Tibial nerve (tissue), 4 donors: ENCODE measurements at regions not wholly inside any gene's neighbourhood (a gene's known extent, or its start where the extent isn't known, plus 50 kb on each side); places are given as distances from the start of the nearest gene placed in this dataset.
"Not testable (repeated sequence)": the region's sequence is repeated elsewhere in the genome, so short reads cannot be mapped to it uniquely, and the experiment has no call there.

Experiments
- DNase-seq, 2 donors: peaks; one replicate each; pipeline ENCODE4 v3.0.0-alpha.2; 2019; ENCODE audit warnings: low spot score in 2 of 2
- H3K27ac ChIP-seq, 4 donors: fragments of 200-600 bp; sonication (generic) in 3 of 4; one replicate each; pipeline ENCODE4 v1.5.1; 2017 to 2019; ENCODE audit warnings: mild to moderate bottlenecking in 1 of 4
- H3K27me3 ChIP-seq, 2 donors: fragments of 200-600 bp; sonication (generic) in 1 of 2; one replicate each; pipeline versions ENCODE4 v1.5.1 to v1.6.0; 2017 to 2019
- H3K36me3 ChIP-seq, 3 donors: fragments of 200-600 bp; sonication (generic); one replicate each; pipeline ENCODE4 v1.5.1; 2018 to 2019
- H3K4me1 ChIP-seq, 4 donors: fragments of 200-600 bp; sonication (generic) in 3 of 4; one replicate each; pipeline ENCODE4 v1.5.1; 2017 to 2019
- H3K4me3 ChIP-seq, 4 donors: fragments of 200-600 bp; sonication (generic) in 3 of 4; one replicate each; pipeline ENCODE4 v1.5.1; 2017 to 2019; ENCODE audit warnings: mild to moderate bottlenecking in 1 of 4, moderate library complexity in 1 of 4
- H3K9me3 ChIP-seq, 4 donors: fragments of 200-600 bp; sonication (generic) in 3 of 4; one replicate each; pipeline ENCODE4 v1.5.1; 2017 to 2019
- EP300 ChIP-seq, 2 donors: sonication (generic); formaldehyde crosslinking; IDR thresholded peaks; one replicate each; pipeline ENCODE4 v1.6.1; 2017; ENCODE audit warnings: antibody characterized with exemption in 2 of 2, mild to moderate bottlenecking in 1 of 2
- POLR2A ChIP-seq, 2 donors: fragments of 450-650 bp; IDR thresholded peaks; one replicate each; pipeline ENCODE4 v1.6.1; 2017; ENCODE audit warnings: antibody characterized with exemption in 2 of 2, mild to moderate bottlenecking in 2 of 2, moderate library complexity in 2 of 2
- WGBS, 2 donors: methylation state at CpG; one replicate each; pipeline ENCODE4 v1.1.5; 2018; 5-methylcytosine and 5-hydroxymethylcytosine counted together
- TF ChIP-seq, protein P1 (sequence below), 5 experiments: fragments of 200-600 bp in 3 of 5; fragments of 450-650 bp in 2 of 5; sonication (generic) in 3 of 5; IDR thresholded peaks; one replicate each; pipeline ENCODE4 v1.5.1; 2016 to 2019; ENCODE audit warnings: antibody characterized with exemption in 5 of 5, mild to moderate bottlenecking in 3 of 5, moderate library complexity in 2 of 5

DNA sequence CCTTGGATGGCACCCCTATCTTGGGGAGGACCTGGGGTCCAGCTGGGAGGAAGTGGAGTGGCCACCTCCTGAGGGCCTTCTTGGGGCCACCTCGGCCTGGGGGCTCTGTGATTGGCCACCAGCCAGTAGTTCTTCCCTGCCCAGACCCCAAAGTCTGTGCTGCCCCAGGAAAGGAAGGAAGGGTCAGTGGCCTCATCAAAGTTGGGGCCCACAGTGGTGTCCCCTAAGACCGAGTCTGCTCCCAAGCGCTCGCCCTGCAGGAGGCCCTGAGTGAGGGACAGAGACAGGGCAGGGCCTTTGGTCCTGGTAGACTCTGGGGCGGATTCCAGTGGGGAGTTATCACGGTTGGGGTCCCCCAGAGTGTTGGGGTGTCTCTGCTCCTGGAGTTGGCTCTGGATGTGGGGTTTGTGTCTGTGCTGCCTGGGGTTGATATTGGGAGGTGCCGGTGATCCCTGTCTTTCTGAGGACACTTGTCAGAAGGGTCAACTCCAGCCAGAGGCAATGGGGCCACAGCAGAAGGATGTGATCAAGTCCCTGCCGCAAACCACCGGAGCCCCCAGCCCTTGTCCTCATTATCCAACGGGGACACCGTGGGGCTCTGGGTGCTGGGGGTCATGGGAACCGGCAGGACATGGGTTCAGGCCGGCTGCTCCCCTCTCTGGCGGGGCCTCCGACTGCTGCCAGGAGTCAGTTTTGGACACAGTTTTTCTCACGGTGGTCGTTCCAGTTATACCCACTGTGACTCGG lies 364.3 kb downstream of the TMEM121 start:
- Histone ChIP-seq H3K4me3 (no peak overlapping the region), H3K9me3 (peaks cover 0 to 47% (median 0%) of the 10 kb centered on the region in 4 donors), H3K27me3 (no peaks in the 10 kb centered on the region), H3K4me1 (no peaks in the 10 kb centered on the region), H3K36me3 (no peaks in the 10 kb centered on the region), H3K27ac (no peak overlapping the region)
- peak in 1 of 2 donors; percentile 6 for DNase-seq
- WGBS, 2 donors = 75 to 81% methylated on average over 16 to 18 of the region's 18 CpGs
- TF ChIP-seq POLR2A (IDR thresholded peaks at IDR 0.05) = no peak
- no peak for TF ChIP-seq EP300 (IDR thresholded peaks at IDR 0.05)
- TF ChIP-seq, protein P1, sequence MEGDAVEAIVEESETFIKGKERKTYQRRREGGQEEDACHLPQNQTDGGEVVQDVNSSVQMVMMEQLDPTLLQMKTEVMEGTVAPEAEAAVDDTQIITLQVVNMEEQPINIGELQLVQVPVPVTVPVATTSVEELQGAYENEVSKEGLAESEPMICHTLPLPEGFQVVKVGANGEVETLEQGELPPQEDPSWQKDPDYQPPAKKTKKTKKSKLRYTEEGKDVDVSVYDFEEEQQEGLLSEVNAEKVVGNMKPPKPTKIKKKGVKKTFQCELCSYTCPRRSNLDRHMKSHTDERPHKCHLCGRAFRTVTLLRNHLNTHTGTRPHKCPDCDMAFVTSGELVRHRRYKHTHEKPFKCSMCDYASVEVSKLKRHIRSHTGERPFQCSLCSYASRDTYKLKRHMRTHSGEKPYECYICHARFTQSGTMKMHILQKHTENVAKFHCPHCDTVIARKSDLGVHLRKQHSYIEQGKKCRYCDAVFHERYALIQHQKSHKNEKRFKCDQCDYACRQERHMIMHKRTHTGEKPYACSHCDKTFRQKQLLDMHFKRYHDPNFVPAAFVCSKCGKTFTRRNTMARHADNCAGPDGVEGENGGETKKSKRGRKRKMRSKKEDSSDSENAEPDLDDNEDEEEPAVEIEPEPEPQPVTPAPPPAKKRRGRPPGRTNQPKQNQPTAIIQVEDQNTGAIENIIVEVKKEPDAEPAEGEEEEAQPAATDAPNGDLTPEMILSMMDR (IDR thresholded peaks at IDR 0.05) = no peak

DNA sequence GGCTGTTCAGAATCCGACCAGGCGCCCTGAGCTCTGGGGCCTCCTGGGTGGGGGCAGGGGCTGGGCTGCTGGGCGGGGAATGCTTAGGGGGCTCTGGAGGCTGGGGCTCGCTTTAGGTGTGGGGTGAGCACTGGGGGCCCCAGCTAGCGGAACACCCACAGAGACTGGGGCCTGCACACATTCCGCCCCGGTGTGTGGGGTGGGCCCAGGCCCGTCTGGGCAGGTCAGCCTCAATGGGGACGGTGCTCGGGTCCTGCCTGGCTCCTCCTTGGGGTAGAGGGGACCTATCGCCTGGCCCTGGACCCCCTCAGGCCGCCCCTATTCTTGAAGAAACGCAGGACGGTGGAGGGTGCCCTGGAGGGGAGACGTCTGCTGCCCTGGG lies 364.8 kb downstream of the TMEM121 start:
- Histone ChIP-seq H3K4me3 (no peak overlapping the region), H3K27me3 (no peaks in the 10 kb centered on the region), H3K9me3 (peaks cover 0 to 43% (median 0%) of the 10 kb centered on the region in 4 donors), H3K4me1 (no peaks in the 10 kb centered on the region), H3K36me3 (no peaks in the 10 kb centered on the region), H3K27ac (no peak overlapping the region)
- TF ChIP-seq POLR2A (IDR thresholded peaks at IDR 0.05) (no peak), EP300 (IDR thresholded peaks at IDR 0.05) (no peak)
- DNase-seq = no peak
- WGBS, 2 donors = 67 to 82% methylated on average over 10 to 13 of the region's 15 CpGs

DNA sequence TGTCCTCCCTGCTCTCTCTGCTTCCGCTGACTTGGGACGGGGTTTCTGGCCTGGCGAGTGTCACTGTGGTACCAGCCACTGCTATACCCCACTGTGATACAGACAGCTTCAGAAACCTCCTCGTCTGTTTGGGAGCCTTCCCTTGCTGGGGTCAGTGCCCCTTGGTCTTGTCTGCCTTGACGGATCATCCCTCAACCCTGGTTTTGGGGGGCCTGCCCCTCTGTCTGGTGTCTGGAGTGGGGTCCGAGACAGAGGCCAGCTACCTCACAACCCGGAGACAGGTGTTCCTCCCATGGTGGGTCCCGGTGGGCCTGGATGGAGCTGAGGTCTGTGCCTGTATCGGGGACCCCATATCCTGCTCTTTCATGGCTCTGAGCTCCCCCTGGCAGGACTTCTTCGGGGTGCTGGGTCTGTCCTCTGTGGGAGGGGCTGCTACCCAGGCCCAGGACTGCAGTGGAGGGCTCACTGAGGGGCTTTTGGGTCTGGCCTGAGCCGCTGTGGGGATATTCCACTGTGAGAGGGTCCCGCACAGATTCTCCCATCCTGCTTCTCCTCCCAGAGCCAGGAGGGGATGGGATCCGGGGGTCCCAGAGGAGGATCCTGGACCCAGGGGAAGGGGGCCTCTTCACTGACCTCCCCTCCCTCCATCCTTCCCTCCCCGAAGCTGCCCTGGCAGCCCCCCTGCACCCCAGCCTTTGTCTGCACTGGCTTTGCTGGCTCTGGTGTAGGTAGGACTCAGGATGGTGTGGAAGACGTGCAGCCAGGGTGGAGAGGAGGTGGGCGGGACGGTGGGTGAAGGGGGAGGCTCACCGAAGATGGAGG lies 365.5 kb downstream of the TMEM121 start:
- 69 to 73% methylated on average over 16 to 17 of the region's 18 CpGs for WGBS, 2 donors
- Histone ChIP-seq H3K27ac (no peak overlapping the region), H3K27me3 (no peaks in the 10 kb centered on the region), H3K9me3 (peaks cover 0 to 39% (median 0%) of the 10 kb centered on the region in 4 donors), H3K4me3 (no peak overlapping the region), H3K4me1 (no peaks in the 10 kb centered on the region), H3K36me3 (no peaks in the 10 kb centered on the region)
- TF ChIP-seq EP300 (IDR thresholded peaks at IDR 0.05) (no peak), POLR2A (IDR thresholded peaks at IDR 0.05) (no peak)
- peak in 1 of 2 donors; percentile 4 for DNase-seq

DNA sequence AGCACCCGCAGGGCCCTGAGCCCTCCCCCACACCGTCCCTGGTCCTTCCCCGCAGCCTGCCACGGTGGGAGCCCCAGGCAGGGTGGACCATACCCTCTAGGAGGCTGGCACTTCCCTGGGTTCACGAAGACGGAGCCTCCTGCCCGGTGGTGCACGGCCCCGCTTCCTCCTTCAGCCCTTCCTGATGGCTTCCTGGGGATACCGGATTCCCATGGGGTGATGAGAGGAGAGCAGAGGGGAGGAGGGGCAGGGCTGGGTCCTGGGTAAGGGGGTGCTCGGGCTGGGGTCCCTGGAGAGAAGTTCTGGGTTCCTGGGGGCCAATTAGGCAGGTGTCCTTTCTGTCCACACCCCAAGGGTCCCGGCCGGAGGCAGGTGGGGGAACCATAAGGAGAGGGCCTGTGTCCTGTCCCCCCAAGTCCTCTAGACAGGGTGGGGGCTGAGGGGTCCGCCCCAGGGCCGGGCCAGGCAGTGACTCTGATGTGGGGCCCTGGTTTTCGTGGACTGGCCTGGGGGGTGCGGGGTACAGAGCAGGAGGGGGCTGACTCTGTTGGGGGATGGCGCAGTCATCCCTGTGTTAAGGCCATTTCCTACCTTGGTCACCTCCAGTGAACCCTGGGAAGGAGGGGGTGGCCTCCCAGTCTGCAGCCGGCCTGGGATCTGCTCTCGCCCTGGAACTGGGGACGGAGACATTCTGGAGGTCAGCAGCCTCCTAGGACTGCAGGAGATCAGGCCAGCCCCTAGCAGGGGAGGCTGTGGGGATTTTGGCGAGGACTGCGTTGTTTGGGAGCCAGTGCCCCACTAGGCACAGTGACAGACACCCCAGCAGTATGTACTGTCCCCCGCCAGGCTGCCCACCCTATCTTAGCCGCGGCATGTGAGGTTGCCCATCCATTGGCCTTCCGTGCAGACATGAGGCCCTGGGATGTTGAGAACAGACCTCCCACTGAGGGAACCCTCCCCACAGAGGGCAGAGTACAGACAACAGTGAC lies 366.4 kb downstream of the TMEM121 start:
- 73 to 81% methylated on average over 23 to 27 of the region's 27 CpGs for WGBS, 2 donors
- H3K36me3 ChIP-seq, H3K27ac ChIP-seq, DNase-seq, H3K27me3 ChIP-seq, H3K4me1 ChIP-seq, H3K4me3 ChIP-seq: not testable (repeated sequence)
- peaks cover 0 to 41% (median 0%) of the 10 kb centered on the region in 4 donors for H3K9me3 ChIP-seq

DNA sequence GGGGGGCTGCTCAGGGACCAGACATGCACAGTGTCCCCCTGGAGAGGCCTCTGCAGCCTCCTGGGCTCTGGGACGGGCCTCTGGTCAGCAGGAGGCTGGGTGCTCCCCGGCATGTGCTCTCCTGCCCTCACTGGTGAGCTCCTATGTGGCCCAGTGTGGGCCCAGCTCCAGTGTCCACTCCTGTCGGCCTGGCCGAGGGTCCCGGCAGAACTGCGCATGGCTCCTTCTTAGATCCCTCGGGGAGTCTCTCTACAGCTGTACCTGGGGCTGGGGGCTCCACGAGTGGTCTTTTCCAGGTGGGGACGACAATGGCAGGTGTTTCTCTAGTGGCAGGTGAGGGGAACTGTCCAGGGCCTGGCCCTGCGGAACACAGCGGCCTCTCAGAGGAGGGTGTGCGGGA lies 367.3 kb downstream of the TMEM121 start:
- H3K36me3 ChIP-seq, H3K27ac ChIP-seq, DNase-seq, H3K27me3 ChIP-seq, H3K4me1 ChIP-seq, H3K4me3 ChIP-seq: not testable (repeated sequence)
- peaks cover 0 to 43% (median 0%) of the 10 kb centered on the region in 4 donors for H3K9me3 ChIP-seq
- whole genome bisulfite sequencing, 2 donors = 70 to 90% methylated on average over 2 of the region's 12 CpGs

GRCh38 chr14:105894125-105894977 lies 368.0 kb downstream of the TMEM121 start:
- Histone ChIP-seq H3K4me1 (no peaks in the 10 kb centered on the region), H3K27ac (no peak overlapping the region), H3K27me3 (no peaks in the 10 kb centered on the region), H3K9me3 (peaks cover 0 to 48% (median 0%) of the 10 kb centered on the region in 4 donors), H3K4me3 (no peak overlapping the region), H3K36me3 (no peaks in the 10 kb centered on the region)
- WGBS, 2 donors = 77 to 82% methylated on average over 10 to 16 of the region's 19 CpGs
- TF ChIP-seq EP300 (IDR thresholded peaks at IDR 0.05) (no peak), POLR2A (IDR thresholded peaks at IDR 0.05) (no peak)
- TF ChIP-seq, protein P1 (IDR thresholded peaks at IDR 0.05) = no peak
- peak in 1 of 2 donors; percentile 2 for DNase-seq
